IPS-15b (cell line): ENCODE measurements at regions not wholly inside any gene's neighbourhood (a gene's known extent, or its start where the extent isn't known, plus 50 kb on each side); places are given as distances from the start of the nearest gene placed in this dataset.

Experiments used
- H3K27me3 ChIP-seq: one replicate; pipeline ENCODE4 v1.6.1; 2013; ENCODE audit warnings: low read length; ENCODE audit not compliant: control insufficient read depth, insufficient read depth
- H3K36me3 ChIP-seq: one replicate; pipeline ENCODE4 v1.6.1; 2013; ENCODE audit warnings: low read length; ENCODE audit not compliant: control insufficient read depth, insufficient read depth
- H3K4me1 ChIP-seq: one replicate; pipeline ENCODE4 v1.6.1; 2013; ENCODE audit warnings: mild to moderate bottlenecking, low read length; ENCODE audit not compliant: control insufficient read depth, insufficient read depth
- H3K4me3 ChIP-seq: one replicate; pipeline ENCODE4 v1.5.1; 2013; ENCODE audit warnings: low read depth, low read length
- H3K9ac ChIP-seq: one replicate; pipeline ENCODE4 v1.6.1; 2013; ENCODE audit warnings: low read depth, mild to moderate bottlenecking, low read length
- H3K9me3 ChIP-seq: one replicate; pipeline ENCODE4 v1.6.1; 2013; ENCODE audit warnings: mild to moderate bottlenecking, low read length; ENCODE audit not compliant: control insufficient read depth, insufficient read depth

GRCh38 chr9:14435871-14436270 is 121.9 kb upstream of the NFIB start:
- Histone ChIP-seq H3K4me1 (no peaks in the 10 kb centered on the region), H3K9ac (no peak overlapping the region), H3K9me3 (no peaks in the 10 kb centered on the region), H3K27me3 (no peaks in the 10 kb centered on the region), H3K36me3 (no peaks in the 10 kb centered on the region), H3K4me3 (no peak overlapping the region)

GRCh38 chr9:14434971-14435718 is 121.2 kb upstream of the NFIB start:
- no peak overlapping the region for H3K4me3 ChIP-seq
- H3K9ac ChIP-seq, result no peak overlapping the region
- H3K4me1 ChIP-seq, result no peaks in the 10 kb centered on the region
- H3K9me3 ChIP-seq, result no peaks in the 10 kb centered on the region
- H3K27me3 ChIP-seq, result no peaks in the 10 kb centered on the region
- H3K36me3 ChIP-seq, result no peaks in the 10 kb centered on the region

GRCh38 chr9:14434158-14434504 is 120.2 kb upstream of the NFIB start:
- Histone ChIP-seq H3K36me3 (no peaks in the 10 kb centered on the region), H3K4me3 (no peak overlapping the region), H3K9ac (no peak overlapping the region), H3K9me3 (no peaks in the 10 kb centered on the region), H3K4me1 (peaks cover under 1% of the 10 kb centered on the region), H3K27me3 (no peaks in the 10 kb centered on the region)

GRCh38 chr9:14433351-14434157 is 119.6 kb upstream of the NFIB start:
- Histone ChIP-seq H3K4me1 (peaks cover 3% of the 10 kb centered on the region), H3K9ac (no peak overlapping the region), H3K27me3 (no peaks in the 10 kb centered on the region), H3K9me3 (no peaks in the 10 kb centered on the region), H3K36me3 (no peaks in the 10 kb centered on the region), H3K4me3 (no peak overlapping the region)

- no peaks in the 10 kb centered on the region for H3K9me3 ChIP-seq
- no peak overlapping the region for H3K4me3 ChIP-seq
- peaks cover 3% of the 10 kb centered on the region for H3K4me1 ChIP-seq
- H3K27me3 ChIP-seq, result no peaks in the 10 kb centered on the region
- no peaks in the 10 kb centered on the region for H3K36me3 ChIP-seq
- H3K9ac ChIP-seq, result no peak overlapping the region
Observed at GRCh38 chr9:14432666-14433350, 118.9 kb upstream of the NFIB start.

- no peak overlapping the region for H3K4me3 ChIP-seq
Observed at GRCh38 chr9:14428781-14429230, 114.9 kb upstream of the NFIB start.

GRCh38 chr9:14427419-14427818 is 113.5 kb upstream of the NFIB start:
- Histone ChIP-seq H3K27me3 (no peaks in the 10 kb centered on the region), H3K9ac (no peak overlapping the region), H3K9me3 (no peaks in the 10 kb centered on the region), H3K36me3 (no peaks in the 10 kb centered on the region), H3K4me1 (peaks cover 17% of the 10 kb centered on the region), H3K4me3 (no peak overlapping the region)

More at GRCh38 chr9:14428781-14429230, 114.9 kb upstream of the NFIB start:
- Histone ChIP-seq H3K9ac (no peak overlapping the region), H3K36me3 (no peaks in the 10 kb centered on the region), H3K27me3 (no peaks in the 10 kb centered on the region), H3K9me3 (no peaks in the 10 kb centered on the region), H3K4me1 (peaks cover 11% of the 10 kb centered on the region)

GRCh38 chr9:14424983-14425382 is 111.0 kb upstream of the NFIB start:
- no peak overlapping the region for H3K9ac ChIP-seq
- H3K4me3 ChIP-seq, result no peak overlapping the region
- no peaks in the 10 kb centered on the region for H3K36me3 ChIP-seq
- H3K27me3 ChIP-seq, result no peaks in the 10 kb centered on the region
- no peaks in the 10 kb centered on the region for H3K9me3 ChIP-seq
- H3K4me1 ChIP-seq, result peaks cover 27% of the 10 kb centered on the region

- H3K9me3 ChIP-seq, result no peaks in the 10 kb centered on the region
- H3K9ac ChIP-seq, result no peak overlapping the region
- H3K27me3 ChIP-seq, result no peaks in the 10 kb centered on the region
- H3K36me3 ChIP-seq, result no peaks in the 10 kb centered on the region
- peaks cover 27% of the 10 kb centered on the region for H3K4me1 ChIP-seq
- no peak overlapping the region for H3K4me3 ChIP-seq
Observed at GRCh38 chr9:14424289-14424688, 110.3 kb upstream of the NFIB start.

GRCh38 chr9:14423815-14424261 is 109.9 kb upstream of the NFIB start:
- Histone ChIP-seq H3K9me3 (no peaks in the 10 kb centered on the region), H3K4me3 (no peak overlapping the region), H3K27me3 (no peaks in the 10 kb centered on the region), H3K36me3 (no peaks in the 10 kb centered on the region), H3K9ac (no peak overlapping the region), H3K4me1 (peaks cover 23% of the 10 kb centered on the region)

GRCh38 chr9:14421291-14421690 is 107.3 kb upstream of the NFIB start:
- no peaks in the 10 kb centered on the region for H3K36me3 ChIP-seq
- H3K9ac ChIP-seq, result no peak overlapping the region
- H3K9me3 ChIP-seq, result no peaks in the 10 kb centered on the region
- H3K4me1 ChIP-seq, result peaks cover 28% of the 10 kb centered on the region
- no peak overlapping the region for H3K4me3 ChIP-seq
- no peaks in the 10 kb centered on the region for H3K27me3 ChIP-seq
